Ovary (tissue), 3 donors: ENCODE measurements at regions not wholly inside any gene's neighbourhood (a gene's known extent, or its start where the extent isn't known, plus 50 kb on each side); places are given as distances from the start of the nearest gene placed in this dataset.

ENCODE experiments used
- CTCF ChIP-seq, 3 donors: fragments of 450-650 bp in 2 of 3; fragments of 200-600 bp in 1 of 3; IDR thresholded peaks; one replicate each; pipeline versions ENCODE4 v1.5.1 to v1.8.0; 2016 to 2022; ENCODE audit warnings: antibody characterized with exemption in 3 of 3, mild to moderate bottlenecking in 1 of 3
- EP300 ChIP-seq: sonication (generic); formaldehyde crosslinking; IDR thresholded peaks from one replicate; pipeline ENCODE4 v1.6.1; 2017; ENCODE audit warnings: antibody characterized with exemption
- POLR2A ChIP-seq: fragments of 450-650 bp; IDR thresholded peaks from one replicate; pipeline ENCODE4 v1.6.1; 2017; ENCODE audit warnings: antibody characterized with exemption, mild to moderate bottlenecking, moderate library complexity
- donor health status: DM: no; HTN: no; CAD: no.

- TF ChIP-seq POLR2A (no peak), CTCF (IDR thresholded peaks at IDR 0.05) (no peak), EP300 (no peak)
Measured at GRCh38 chr5:124941051-124942049, 194.9 kb upstream of the ZNF608 start.
